KBM-7 (cell line): ENCODE measurements at regions not wholly inside any gene's neighbourhood (a gene's known extent, or its start where the extent isn't known, plus 50 kb on each side); places are given as distances from the start of the nearest gene placed in this dataset.

ENCODE experiments used
- DNase-seq: peaks from one replicate; pipeline ENCODE4 v3.0.0-alpha.2; 2015
- in situ Hi-C: fragments of 300-500 bp; cut with MboI; formaldehyde crosslinking; loops from 2 replicates; pipeline ENCODE4 v1.14.3; 2020; ENCODE audit warnings: low sequenced_read_pairs, low pct_unique_long_range_greater_than_20kb, mixed read lengths

GRCh38 chr13:26155568-26155967, 66.5 kb downstream of the RNF6 start:
- DNase-seq, result no peak
- in situ Hi-C loops, result no loop called here

DNA sequence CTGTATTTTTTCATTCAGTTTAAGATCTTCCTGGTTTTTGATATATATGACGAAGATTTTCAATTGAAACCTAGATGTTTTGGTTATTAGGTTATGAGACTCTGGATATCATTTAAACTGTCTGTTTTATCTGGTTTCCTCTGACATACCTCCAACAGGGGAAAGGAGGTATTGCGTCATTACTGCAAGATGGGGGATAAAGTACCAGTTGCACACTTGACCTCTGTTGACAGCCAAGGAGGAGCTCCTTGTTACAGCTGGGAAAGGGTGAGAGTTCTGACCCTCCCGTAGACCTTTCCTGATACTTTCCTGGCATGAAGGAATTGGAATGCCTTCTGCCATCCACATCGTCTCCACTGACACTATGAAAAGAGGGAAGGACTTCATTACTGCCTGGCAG, 82.0 kb upstream of the SHISA2 start:
- in situ Hi-C loops, result no loop called here
- no peak for DNase-seq

DNA sequence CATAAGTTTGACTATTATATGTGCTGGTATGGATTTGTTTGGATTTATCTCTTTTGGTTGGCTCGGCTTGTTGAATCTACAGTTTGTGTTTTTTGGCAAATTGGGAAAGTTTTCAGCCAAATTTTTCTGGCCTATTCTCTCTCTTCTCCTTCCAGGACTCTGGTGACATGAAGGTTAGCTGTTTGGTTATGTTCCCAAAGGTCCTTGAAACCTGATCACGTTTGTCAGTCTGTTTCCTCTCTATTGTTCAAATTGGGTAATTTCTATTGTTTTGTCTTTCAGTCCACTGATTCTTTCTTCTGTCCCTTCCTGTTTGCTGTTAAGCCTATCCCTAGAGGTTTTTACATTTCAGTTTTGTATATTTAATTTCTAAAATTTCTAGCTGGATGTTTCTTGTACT, 81.5 kb upstream of the SHISA2 start:
- DNase-seq, result no peak
- in situ Hi-C loops, result no loop called here

DNA sequence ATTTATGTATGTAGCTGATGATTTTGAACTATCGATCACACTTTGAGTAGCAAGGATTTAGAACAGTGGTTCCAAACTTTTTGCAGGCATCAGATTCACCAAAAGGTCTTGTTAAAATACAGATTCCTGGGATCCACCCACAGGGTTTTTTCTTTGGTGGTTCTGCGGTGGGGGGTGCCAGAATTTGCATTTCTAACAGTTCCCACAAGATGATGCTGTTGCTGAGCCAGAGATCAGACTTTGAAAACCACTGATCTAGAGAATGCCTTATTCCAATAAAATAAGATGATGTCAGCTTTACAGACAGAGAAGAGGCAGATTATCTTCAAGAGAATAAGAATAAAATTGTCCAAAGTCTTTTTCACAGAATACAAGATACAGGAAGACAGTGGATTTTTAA, 80.9 kb upstream of the SHISA2 start:
- peak; percentile 6 for DNase-seq
- in situ Hi-C loops, result no loop called here

DNA sequence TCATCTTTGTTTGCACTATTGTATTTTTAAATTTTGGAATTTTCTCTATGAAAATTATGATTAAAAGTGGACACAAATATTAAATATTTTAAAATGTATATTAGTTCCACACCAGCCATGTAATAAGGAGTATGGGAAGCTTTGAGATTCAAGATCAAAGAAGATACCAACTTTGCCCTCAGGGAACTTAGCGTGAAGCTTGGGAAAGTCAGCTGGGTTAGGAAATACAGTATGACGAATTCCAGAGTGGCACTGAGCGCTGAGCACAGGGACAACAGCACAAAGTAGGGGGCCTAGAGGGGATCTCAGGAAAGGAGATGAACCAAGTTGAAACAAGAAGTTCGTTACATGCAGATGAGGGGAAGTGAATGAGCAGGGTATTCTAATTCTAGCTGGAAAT, 76.9 kb upstream of the SHISA2 start:
- no peak for DNase-seq
- in situ Hi-C loops, result no loop called here

DNA sequence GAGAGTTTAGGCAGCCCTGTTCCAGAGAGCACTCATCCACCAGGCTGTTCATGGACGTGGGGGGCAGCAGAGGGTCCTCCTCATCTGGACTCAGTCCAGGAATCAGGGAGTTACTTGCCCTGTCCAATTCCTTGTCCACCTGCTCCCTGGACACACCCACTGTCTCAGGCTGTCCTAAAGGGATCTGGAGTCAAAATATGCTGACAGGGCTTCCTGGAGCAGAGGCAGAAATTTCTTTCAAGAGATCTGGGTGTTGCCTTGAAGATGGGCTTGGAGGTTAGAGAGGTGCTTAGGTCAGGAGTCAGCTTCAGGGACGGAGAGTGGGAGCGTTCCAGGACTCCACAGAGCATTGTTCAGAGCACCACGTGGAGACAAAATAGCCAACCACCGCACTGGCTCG, 65.8 kb upstream of the SHISA2 start:
- no peak for DNase-seq

DNA sequence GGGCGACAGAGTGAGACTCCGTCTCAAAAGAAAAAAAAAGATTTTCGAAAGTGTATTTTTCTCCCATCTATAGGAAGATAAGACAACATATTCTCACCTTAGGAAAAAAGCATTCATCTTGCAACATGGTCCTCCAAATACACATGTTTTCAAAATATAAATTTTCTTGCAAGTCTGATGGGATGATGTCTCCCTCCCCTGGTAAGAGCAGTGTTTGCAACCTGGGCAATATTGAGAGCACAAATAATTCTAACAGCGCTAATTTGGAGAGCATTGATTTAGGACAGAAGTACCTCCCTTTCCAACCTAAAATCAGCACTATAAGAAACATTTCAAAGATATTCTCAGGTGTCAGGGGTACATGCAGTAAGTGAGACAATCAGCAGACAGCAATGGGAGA, 61.0 kb upstream of the SHISA2 start:
- no peak for DNase-seq
- in situ Hi-C loops, result no loop called here

More for the DNA sequence above, 65.8 kb upstream of the SHISA2 start:
- in situ Hi-C loops, result no loop called here

DNA sequence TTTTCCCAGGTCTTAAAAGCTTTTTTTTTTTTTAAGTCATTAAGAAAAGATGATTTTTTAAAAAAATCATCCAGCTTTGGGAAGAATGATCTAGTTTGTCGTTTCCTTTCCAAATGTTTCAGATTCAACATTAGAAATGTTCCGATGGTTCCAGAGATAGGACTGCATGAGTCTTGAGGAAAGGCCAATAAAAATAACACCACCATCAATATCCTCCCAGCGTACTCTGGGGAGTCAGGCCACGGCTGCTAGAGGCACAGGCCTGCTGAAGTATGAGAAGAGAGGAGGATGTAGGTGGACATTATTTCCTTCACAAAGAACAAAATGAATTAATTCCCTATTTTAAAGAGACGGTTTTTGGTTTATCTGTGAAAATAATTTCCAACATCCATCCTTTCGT, 60.0 kb upstream of the SHISA2 start:
- in situ Hi-C loops, result no loop called here
- no peak for DNase-seq
